ENCODE measurements at regions not wholly inside any gene's neighbourhood (a gene's known extent, or its start where the extent isn't known, plus 50 kb on each side); places are given as distances from the start of the nearest gene placed in this dataset.
"Not testable (repeated sequence)": the region's sequence is repeated elsewhere in the genome, so short reads cannot be mapped to it uniquely, and the experiment has no call there.

DNA sequence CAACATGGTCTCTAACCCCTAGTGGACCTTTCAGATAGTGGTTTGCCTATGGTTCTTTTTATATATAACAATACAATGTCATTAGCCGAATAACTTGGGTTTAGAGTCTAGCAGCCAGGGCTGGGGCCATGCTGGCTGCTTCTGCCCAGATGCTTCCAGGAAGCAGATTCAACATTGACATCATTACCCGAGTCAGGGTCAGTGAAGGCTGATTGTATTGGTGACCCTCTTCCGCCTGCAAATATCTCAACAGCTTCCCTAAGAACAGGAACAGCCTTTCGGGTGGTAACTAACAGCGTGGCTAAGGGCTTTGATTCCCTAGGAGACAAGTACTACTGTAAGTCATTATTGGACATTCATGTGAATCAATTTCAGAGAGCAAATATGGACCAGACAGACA, 476.4 kb downstream of the UQCRFS1 start:
- no peak for DNase-seq (ENCODE audit: low read depth)

DNA sequence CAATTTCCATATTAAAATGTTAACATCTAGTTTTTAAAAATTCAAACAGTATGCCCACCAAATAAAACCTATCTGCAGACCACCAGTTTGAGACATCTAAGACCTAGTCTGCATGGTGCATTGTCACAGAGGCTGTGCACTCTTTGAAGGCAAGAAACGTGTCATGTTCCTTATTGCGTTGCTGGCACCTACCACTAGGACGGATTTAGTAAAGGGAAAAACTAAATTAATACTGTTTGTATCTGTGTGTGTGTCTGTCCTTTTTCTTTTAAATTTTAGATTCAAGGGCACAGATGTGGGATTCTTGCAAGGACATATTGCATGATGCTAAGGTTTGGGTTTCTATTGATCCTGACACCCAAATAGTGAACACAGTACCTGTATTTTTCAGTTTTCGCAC, 481.4 kb downstream of the UQCRFS1 start:
- no peak for DNase-seq (ENCODE audit: low read depth)

DNA sequence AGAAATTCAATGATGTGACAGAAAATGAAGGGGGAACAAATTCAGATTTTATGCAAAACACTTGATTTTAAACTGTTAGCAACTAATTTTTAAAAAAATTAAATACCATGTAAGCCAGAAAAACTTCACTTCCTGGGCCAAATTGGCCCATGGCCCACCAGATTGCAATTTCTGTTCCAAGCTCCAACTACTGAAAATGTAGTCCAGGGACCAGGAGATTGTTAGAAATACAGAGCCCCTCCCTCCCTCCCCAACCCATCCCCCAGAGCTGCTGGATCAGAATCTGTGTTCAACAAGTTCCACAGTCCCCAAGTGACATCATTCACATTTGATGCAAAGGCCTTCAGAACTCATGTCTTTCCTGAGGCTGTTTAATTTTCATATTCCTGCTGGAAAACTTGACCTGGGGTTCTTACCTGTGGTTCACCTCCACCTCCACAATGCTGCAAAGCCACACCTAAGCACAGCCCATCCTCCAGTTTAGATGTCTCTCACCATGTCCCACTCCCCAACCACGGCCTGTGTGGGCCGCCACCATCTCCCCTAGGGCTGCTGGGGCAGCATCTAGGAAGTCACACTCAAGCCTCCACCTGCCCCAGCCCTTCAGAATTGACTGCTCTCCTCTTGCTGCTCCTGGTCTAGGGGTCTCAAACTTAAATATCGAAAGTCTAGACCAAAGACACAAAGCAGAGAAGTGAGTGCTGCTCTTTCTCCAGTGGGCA, 482.0 kb downstream of the UQCRFS1 start:
- DNase-seq (ENCODE audit: low read depth) = no peak

DNA sequence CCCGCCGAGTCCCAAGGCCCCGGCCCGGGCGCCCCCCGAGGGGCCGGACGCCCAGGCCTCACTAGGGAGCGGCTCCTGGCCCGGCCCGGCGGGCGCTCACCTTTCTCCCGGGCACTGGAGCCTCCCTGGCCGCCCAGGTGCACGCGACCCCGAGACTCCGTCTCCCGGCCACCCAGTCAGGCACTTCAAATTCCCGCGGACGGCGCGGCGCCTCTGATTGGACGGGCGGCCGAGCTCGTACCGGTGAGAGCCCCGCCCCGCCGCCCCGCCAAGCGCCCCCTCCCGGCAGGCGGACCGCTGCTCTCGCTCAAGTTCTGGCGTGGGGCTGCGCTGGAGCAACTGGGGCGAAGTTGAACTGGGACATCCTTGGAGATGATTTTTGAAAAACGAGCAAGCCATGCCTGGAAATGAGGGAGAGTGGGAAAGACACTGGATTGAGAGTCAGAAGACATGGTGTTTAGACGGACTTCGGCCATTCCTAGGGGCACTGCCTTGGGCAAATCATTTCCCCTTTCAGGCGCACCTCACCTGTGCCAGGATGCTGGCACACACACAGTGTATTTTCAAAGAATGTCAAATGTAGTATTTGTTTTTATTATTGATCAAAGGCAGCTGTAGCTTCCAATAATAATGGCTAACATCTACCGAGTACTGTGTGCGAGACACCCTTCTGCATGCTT, 485.3 kb downstream of the UQCRFS1 start:
- DNase-seq (ENCODE audit: low read depth) = no peak

DNA sequence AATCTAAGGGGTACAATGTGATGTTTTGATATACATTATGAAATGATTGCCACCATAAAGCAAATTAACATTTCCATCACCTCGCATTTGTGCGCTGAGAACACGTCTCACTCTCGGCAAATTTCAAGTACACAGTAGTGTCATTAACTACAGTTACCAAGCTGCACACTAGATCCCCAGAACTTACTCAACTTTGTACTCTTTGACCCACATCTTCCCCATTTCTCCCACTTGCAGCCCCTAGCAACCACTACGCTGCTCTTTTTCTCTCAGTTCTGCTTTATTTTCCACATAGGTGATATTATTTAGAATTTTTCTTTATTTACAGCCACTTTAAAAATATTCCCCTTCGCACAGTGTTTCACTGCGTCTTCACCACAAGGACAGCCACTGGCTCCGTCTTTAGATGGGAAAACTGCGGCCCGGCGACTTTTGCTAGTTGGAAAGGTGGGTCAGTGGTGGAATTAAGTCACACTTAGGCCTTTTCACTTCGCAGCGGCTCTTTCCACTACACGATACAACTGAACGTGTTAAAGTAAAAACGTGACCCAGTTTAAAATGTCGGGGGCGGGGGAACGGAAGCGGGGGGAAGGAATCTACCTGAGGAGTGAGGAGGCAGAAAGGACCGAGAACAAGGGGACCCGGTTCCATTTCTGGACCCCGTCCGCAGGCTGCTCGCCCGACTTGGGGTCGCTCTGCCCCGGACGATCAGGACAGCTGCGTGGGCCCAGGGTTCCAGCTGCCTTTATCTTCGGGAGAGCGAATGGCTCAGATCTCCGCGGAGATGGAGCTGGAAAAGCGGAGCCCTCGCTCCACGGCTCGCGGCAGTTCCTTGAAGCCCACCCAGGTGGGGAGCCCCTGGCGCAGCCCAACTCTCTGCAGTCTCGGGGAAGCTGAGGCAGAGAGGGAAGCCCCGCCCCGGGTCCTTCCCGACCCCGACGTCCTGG, 486.1 kb downstream of the UQCRFS1 start:
- DNase-seq (ENCODE audit: low read depth) = no peak

DNA sequence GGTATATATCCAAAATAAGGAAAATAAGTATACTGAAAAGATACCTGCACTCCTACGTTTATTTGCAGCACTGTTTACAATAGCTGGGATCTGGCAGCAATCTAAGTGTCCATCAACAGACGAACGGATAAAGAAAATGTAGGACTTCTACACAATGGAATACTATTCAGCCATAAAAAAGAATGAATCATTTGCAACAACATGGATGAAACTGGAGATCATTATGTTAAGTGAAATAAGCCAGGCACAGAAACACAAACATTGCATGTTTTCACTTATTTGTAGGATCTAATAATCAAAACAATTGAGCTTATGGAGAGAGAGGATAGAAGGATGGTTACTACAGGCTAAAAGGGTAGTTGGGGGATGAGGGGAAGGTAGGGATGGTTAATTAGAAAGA, 494.0 kb downstream of the UQCRFS1 start:
- DNase-seq (ENCODE audit: low read depth) = no peak

DNA sequence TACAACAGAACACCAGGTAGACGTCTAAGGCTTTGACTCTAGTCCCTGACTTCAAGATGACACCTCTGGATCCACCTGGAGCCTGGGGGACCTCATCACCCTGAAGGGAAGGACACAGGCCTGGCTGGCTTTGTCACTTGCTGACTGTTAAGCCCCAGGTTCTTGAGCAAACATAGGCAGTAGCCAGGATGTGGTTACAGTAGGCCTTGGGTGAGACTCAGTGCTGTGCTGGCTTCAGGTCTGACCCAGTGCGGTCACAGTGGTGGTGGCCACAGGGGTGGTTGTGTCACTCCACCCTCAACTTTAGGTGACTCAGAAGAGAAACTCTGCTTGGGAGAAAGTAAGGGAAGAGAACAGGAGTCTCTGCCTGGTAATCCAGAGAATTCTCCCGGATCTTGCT, 497.8 kb downstream of the UQCRFS1 start:
- DNase-seq (ENCODE audit: low read depth) = no peak

DNA sequence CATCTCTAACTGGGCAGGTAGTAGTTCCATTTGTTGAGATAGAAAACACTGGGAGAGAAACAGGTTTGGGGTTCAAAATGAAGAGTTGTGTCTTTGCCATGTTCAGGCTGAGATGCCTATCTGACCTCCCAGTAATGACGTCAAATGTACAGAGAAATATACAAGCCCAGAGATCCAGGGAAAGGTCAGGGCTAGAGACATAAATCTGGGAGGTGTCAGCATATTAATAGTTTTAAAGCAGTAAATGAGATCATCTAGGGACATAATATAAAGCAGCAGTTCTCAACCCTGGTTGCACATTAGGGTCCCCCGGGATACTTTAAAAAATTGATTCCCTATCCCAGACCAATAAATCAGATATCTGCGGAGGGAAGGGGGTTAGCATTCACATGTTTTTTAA, 501.5 kb downstream of the UQCRFS1 start:
- DNase-seq (ENCODE audit: low read depth) = no peak

DNA sequence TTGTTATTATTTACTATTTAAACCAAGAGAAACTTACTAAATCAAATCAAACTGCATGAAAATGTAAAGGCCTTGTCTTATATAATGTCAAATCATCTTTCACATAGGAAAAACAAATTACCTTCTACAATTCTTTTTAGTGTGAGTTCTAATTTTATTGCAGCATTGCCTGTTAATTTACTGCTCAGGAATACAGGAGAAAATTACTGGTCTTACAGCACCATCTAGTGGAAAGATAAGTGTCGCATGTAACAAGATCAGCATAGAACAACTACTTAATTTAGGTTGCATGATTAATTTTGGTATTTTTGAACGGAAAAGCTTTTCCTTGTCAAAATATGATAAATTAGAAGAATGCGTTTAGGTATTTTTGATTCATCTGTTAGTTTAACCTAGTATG, 502.7 kb downstream of the UQCRFS1 start:
- DNase-seq (ENCODE audit: low read depth) = no peak

DNA sequence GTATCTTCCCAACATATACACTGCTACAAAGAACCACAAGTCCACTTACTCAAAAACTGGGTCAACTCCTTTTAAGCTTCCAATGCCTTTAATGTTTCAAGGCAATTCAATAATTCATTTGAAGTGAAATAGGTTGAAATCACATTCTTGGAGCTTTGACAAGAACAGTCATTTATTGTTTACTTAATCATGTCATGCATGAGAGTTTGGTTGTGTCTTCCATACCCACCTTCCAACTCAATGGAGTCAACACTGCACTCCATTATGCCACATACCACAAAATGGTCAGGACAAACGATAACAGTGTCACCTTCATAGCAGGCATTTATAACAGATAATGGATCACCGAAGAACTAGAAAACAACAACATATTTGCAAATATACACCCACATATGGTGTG, 506.3 kb downstream of the UQCRFS1 start:
- DNase-seq (ENCODE audit: low read depth) = no peak

DNA sequence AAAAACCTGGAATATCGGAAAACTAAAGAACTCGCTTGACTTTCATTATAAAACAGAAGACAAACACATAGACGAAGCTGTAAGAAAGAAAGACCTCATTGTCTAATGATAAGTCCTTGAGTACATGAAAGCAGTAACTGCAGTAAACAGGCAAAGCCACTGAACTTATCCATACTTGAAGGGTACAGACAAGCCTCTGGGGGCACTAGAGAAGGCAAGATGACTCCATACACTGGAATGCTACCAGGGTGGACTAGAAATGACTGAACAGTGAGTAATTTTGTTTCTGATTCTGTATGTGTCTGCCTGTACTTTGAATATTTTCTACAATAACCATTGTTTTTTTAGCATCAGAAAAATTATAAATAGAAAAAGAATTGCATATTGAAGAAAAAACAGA, 507.9 kb downstream of the UQCRFS1 start:
- no peak for DNase-seq (ENCODE audit: low read depth)

DNA sequence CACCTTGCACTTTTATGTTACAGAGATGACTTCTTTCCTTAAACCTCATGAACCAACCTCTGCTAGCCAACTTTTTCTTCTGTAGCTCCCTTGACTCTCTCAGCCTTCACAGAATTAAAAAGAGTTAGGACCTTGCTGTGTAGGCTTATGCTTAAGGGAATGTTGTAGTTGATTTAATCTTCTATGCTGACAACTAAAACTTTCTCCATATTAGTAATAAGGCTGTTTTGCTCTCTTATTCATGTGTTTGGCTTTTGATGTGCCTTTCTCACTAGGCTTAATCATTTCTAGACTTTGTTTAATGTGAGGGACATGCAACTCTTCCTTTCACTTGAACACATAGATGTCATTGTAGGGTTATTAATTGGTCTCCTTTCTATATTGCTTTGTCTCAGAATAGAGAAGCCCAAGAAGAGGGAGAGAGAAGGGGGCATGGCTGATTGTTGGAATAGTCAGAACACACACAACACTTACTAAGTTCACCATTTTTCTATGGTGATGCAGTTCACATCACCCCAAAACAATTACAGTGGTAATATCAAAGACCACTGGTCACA, 509.5 kb downstream of the UQCRFS1 start:
- no peak for DNase-seq (ENCODE audit: low read depth)

DNA sequence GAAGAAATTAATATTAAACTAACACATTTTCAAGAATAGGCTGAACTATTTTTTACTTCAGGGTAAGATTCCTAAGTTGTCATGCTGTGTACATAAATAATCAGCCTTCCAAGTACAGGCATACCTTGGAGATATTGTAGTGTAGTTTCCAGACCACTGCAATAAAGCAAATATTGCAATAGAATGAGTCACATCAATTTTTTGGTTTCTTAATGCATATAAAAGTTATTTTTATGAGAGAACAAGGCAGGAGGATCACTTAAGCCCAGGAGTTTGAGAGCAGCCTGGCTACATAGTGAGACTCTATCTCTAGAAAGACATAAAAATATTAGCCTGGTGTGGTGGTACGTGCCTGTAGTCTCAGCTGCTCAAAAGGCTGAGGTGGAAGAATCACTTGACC, 511.5 kb downstream of the UQCRFS1 start:
- DNase-seq (ENCODE audit: low read depth) = no peak

DNA sequence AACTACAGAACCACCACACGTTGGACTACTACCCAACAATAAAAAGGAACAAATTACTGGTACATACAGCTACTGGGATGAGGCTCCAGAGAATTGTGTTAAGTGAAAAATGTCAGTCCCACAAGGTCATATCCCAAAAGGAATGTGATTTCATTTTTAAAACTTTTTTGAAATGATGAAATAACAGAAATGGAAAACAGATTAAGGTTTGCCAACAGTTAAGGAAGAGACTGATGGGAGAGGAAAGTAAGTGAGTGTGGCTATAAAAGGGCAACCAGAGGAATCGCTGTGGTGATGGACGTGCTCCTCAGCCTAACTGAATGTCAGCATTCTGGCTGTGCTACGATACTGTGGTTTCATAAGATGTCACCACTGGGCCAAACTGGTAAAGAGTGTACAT, 512.8 kb downstream of the UQCRFS1 start:
- DNase-seq (ENCODE audit: low read depth) = no peak

DNA sequence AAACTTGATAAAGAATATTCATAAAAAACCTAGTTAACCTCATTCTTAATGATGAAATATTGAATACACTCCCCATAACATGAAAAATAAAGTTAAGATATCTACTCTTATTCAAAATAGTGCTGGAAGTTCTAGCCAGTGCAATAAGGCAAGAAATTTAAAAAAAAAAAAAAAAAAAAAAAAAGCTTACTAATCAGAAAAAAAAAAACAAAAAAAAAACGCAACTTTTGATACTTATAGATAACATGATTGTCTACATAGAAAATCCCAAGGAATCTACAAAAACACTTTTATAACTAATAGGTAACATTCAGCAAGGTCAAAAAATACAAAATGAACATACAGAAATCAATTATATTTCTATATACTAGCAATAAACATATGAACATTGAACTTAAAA, 515.6 kb downstream of the UQCRFS1 start:
- DNase-seq (ENCODE audit: low read depth) = no peak

DNA sequence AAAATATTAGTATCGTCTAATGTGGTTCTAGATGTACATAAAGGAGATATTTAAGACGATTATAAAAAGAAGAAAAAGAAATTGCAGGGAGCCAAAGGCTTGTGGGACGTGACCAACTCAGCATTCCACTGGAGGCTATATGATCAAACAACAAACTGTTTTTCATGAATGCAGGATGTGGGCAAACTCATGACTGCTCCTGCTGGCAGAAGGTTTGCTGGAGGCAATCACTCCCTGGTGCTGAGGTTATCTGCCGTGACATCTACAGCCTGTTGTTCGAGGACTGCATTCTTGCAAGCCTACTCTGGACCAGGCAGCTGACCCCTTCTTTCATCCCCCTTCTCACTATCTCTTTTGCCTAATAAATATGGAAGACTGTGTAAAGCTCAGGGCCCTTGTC, 518.1 kb downstream of the UQCRFS1 start:
- DNase-seq (ENCODE audit: low read depth) = no peak

DNA sequence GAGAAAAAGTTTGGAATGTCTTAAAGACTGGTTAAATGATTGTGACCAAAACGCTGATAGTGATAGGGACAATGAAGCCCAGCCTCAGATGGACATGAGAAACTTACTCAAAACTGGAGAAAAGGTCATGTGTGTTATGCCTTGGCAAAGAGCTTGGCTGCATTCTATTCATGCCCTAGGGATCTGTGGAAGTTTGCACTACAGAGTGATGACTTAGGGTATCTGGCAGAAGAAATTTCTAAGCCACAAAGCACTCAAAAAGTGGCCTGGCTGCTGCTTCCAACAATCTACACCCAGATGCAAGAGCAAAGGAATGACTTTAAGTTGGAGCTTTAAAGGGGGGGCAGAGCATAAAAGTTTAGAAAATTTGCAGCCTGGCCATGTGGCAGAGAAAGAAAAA, 521.3 kb downstream of the UQCRFS1 start:
- no peak for DNase-seq (ENCODE audit: low read depth)

DNA sequence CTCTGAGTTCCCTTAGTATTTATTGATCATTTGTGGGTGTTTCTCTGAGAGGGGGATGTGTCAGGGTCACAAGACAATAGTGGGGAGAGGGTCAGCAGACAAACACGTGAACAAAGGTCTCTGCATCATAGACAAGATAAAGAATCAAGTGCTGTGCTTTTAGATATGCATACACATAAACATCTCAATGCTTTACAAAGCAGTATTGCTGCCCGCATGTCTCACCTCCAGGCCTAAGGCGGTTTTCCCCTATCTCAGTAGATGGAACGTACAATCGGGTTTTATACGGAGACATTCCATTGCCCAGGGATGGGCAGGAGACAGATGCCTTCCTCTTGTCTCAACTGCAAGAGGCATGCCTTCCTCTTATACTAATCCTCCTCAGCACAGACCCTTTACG, 523.5 kb downstream of the UQCRFS1 start:
- not testable (repeated sequence) for DNase-seq (ENCODE audit: low read depth)

DNA sequence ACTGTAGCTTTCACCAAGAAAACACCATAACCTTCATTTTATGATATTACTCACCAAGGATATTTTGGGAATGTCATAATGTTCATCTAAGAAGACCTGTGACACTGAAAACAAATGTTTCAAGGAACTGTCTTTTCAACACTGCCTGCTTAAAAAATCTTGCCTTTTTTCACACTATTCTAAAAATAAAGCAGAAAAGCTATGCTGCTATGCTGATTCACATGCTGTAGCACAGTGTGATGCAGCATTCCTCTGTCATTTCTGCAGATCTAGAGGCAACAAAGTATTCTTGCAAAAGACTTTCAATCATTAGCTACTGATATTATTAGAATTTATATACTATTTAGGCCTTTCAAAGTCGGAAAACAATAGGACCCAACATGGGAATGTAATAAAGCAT, 525.7 kb downstream of the UQCRFS1 start:
- DNase-seq (ENCODE audit: low read depth) = no peak

DNA sequence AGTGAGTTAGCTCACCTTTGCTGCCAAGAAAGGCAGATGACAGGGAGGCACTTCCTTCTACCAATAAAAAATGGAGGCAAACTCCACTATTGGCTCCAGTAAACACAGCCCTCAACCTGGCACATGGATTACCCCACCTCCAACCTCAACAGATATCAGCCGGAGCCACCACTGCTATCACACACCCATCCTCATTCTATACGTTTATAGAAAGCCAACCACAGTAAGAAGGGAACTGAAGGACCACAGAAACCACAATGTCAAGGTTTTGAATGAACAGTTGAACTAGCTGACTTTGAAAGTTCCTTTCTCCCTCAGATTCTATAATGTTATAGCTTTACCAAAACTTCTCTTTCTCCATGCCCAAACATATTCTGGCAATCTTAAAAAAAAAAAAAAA, 526.2 kb downstream of the UQCRFS1 start:
- no peak for DNase-seq (ENCODE audit: low read depth)

DNA sequence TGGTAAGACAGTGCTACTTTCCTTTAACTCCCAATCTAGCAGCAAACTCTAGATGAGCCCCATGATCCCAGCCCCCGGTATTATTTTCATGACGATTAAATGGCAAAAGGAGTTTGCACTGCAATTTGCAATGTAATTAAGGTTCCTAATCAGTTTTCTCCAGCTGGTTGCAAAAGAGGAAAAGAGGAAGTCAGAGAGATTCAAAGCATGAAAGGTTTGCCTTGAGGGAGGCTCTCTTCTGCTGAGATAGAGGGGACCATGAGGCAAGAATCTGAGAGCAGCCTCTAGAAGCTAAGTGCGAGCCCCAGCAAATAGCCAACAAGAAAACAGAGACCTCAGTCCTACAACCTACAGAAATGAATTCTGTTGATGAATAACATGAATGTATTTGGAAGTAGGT, 527.1 kb downstream of the UQCRFS1 start:
- no peak for DNase-seq (ENCODE audit: low read depth)

DNA sequence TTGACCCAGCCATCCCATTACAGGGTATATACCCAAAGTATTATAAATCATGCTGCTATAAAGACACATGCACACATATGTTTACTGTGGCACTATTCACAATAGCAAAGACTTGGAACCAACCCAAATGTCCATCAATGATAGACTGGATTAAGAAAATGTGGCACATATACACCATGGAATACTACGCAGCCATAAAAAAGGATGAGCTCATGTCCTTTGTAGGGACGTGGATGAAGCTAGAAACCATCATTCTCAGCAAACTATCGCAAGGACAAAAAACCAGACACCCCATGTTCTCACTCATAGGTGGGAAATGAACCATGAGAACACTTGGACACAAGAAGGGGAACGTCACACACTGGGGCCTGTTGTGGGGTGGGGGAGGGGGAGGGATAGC, 527.9 kb downstream of the UQCRFS1 start:
- not testable (repeated sequence) for DNase-seq (ENCODE audit: low read depth)

DNA sequence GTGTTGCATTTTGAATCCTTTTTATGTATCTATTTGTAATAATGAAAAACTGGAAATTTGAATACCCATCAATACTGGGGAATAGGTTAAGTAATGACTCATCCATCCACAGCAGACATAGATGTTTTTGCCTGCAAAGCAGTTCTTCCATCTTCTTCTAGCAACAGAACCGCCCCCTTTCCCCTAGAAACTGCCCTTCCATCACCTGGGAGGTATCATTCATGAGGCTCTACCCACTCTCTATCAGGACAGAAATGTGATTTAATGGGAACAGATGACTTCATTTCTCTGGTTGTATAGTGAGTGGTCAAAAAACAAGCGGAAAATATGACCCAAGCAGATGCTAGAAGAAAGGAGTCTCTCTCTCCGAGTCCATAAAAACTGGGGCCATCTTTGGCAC, 532.8 kb downstream of the UQCRFS1 start:
- DNase-seq (ENCODE audit: low read depth) = no peak
